H1 (cell line): ENCODE measurements at regions not wholly inside any gene's neighbourhood (a gene's known extent, or its start where the extent isn't known, plus 50 kb on each side); places are given as distances from the start of the nearest gene placed in this dataset.

Experiments used
- CTCF ChIA-PET: fragments of 300-600 bp; sonication (Branson Sonifier 250); formaldehyde crosslinking; loops from one replicate; lab custom pipeline; 2021; ENCODE audit not compliant: partially characterized antibody; lab: Charles Lee
- POLR2A ChIA-PET: fragments of 300-600 bp; sonication (Branson Sonifier 250); formaldehyde crosslinking; loops from one replicate; lab custom pipeline; 2021; ENCODE audit warnings: inconsistent platforms; ENCODE audit not compliant: partially characterized antibody; lab: Charles Lee
- DNase-seq, 2 experiments: peaks; one replicate each; pipeline versions ENCODE4 v3.0.0 to v3.0.0-alpha.2; 2010 to 2022; ENCODE audit warnings: low spot score in 2 of 2, low read depth in 1 of 2, mixed read lengths in 1 of 2
- FAIRE-seq: peaks from 2 replicates; lab custom pipeline; 2011; peaks lifted over from hg19 to GRCh38; lab: Jason Lieb, UNC
- H2AFZ ChIP-seq: 2 replicates; pipeline ENCODE4 v1.8.1; 2012; ENCODE audit warnings: low read length, inconsistent platforms
- H2AK5ac ChIP-seq: 2 replicates; pipeline ENCODE4 v1.6.1; 2013; ENCODE audit warnings: low read depth, low read length
- H2BK120ac ChIP-seq: replicated peaks from 2 replicates; pipeline ENCODE3; 2013; ENCODE audit warnings: low read depth, low read length, inconsistent platforms
- H2BK12ac ChIP-seq: 2 replicates; pipeline ENCODE4 v1.6.1; 2013; ENCODE audit warnings: low read depth, low read length
- H2BK15ac ChIP-seq: 2 replicates; pipeline ENCODE4 v1.6.1; 2013; ENCODE audit warnings: low read length
- H2BK20ac ChIP-seq: 2 replicates; pipeline ENCODE4 v1.6.1; 2013; ENCODE audit warnings: low read length
- H2BK5ac ChIP-seq: 2 replicates; pipeline ENCODE4 v1.6.1; 2013; ENCODE audit warnings: low read depth, low read length
- H3K14ac ChIP-seq: 2 replicates; pipeline ENCODE4 v1.6.1; 2013; ENCODE audit warnings: inconsistent platforms; ENCODE audit not compliant: insufficient read length
- H3K18ac ChIP-seq: 2 replicates; pipeline ENCODE4 v1.6.1; 2013; ENCODE audit warnings: low read length; ENCODE audit errors: extremely low read depth
- H3K23ac ChIP-seq: 2 replicates; pipeline ENCODE4 v1.6.1; 2013; ENCODE audit warnings: inconsistent platforms; ENCODE audit not compliant: insufficient read length
- H3K23me2 ChIP-seq: 2 replicates; pipeline ENCODE4 v1.6.1; 2013; ENCODE audit warnings: low read depth, low read length
- H3K27ac ChIP-seq: 2 replicates; pipeline ENCODE4 v1.6.1; 2011; ENCODE audit warnings: low read depth, low read length, inconsistent platforms
- H3K27me3 ChIP-seq, 4 experiments: replicated peaks in 1 of 4; 1 replicate in 1 of 4; 2 replicates in 3 of 4; pipeline versions ENCODE4 v1.6.1 to v1.8.1; 2011 to 2013; ENCODE audit warnings: low read length in 3 of 4, mild to moderate bottlenecking in 3 of 4, inconsistent platforms in 2 of 4, mixed read lengths in 2 of 4, moderate library complexity in 1 of 4; ENCODE audit not compliant: control insufficient read depth in 3 of 4, insufficient read depth in 3 of 4; ENCODE audit errors: extremely low read depth in 1 of 4
- H3K36me3 ChIP-seq, 4 experiments: 2 replicates each; pipeline versions ENCODE4 v1.6.1 to v1.8.1; 2011 to 2013; ENCODE audit warnings: mild to moderate bottlenecking in 4 of 4, low read length in 3 of 4, moderate library complexity in 2 of 4, control low read depth in 1 of 4, inconsistent platforms in 1 of 4; ENCODE audit not compliant: insufficient read depth in 4 of 4, control insufficient read depth in 2 of 4
- H3K4ac ChIP-seq: replicated peaks from 2 replicates; pipeline ENCODE3; 2013; ENCODE audit warnings: low read length, low read depth, mixed read lengths, inconsistent platforms; ENCODE audit not compliant: insufficient read length
- H3K4me1 ChIP-seq, 4 experiments: replicated peaks in 1 of 4; 1 replicate in 1 of 4; 2 replicates in 3 of 4; pipeline versions ENCODE4 v1.6.1 to v1.8.1; 2011 to 2013; ENCODE audit warnings: low read length in 3 of 4, inconsistent platforms in 2 of 4, mixed read lengths in 1 of 4; ENCODE audit not compliant: insufficient read depth in 4 of 4, control insufficient read depth in 3 of 4
- H3K4me2 ChIP-seq, 2 experiments: 2 replicates each; pipeline versions ENCODE4 v1.6.1 to v1.8.1; 2011 to 2013; ENCODE audit warnings: low read depth in 2 of 2, low read length in 2 of 2, control low read depth in 1 of 2, inconsistent platforms in 1 of 2, mild to moderate bottlenecking in 1 of 2; ENCODE audit not compliant: insufficient read depth in 1 of 2
- H3K4me3 ChIP-seq, 4 experiments: fragments of 200-600, 300-600 bp in 1 of 4; sonication (generic), shearing (Covaris generic), sonication (Bioruptor Twin) in 1 of 4; 2 replicates each; pipeline versions ENCODE4 v1.5.1 to v1.8.1; 2011 to 2016; ENCODE audit warnings: low read length in 4 of 4, low read depth in 3 of 4, control low read depth in 2 of 4, inconsistent platforms in 2 of 4, mild to moderate bottlenecking in 2 of 4, mixed read lengths in 1 of 4, moderate library complexity in 1 of 4; ENCODE audit not compliant: insufficient read depth in 2 of 4; ENCODE audit errors: extremely low read depth in 1 of 4
- H3K56ac ChIP-seq: replicated peaks from 2 replicates; pipeline ENCODE3; 2013; ENCODE audit warnings: low read depth, mild to moderate bottlenecking, mixed read lengths, low read length, inconsistent platforms; ENCODE audit not compliant: insufficient read length
- H3K79me1 ChIP-seq: 2 replicates; pipeline ENCODE4 v1.6.1; 2013; ENCODE audit warnings: low read depth, low read length, control low read depth
- H3K79me2 ChIP-seq, 2 experiments: 2 replicates each; pipeline versions ENCODE4 v1.6.1 to v1.8.1; 2012 to 2013; ENCODE audit warnings: low read length in 2 of 2, mild to moderate bottlenecking in 2 of 2, inconsistent platforms in 1 of 2; ENCODE audit not compliant: insufficient read depth in 2 of 2, control insufficient read depth in 1 of 2
- H3K9ac ChIP-seq, 4 experiments: replicated peaks in 1 of 4; 1 replicate in 1 of 4; 2 replicates in 3 of 4; pipeline versions ENCODE4 v1.6.1 to v1.8.1; 2011 to 2013; ENCODE audit warnings: low read depth in 3 of 4, low read length in 3 of 4, control low read depth in 2 of 4, mild to moderate bottlenecking in 2 of 4, moderate library complexity in 2 of 4, inconsistent platforms in 1 of 4; ENCODE audit errors: extremely low read depth in 1 of 4
- H3K9me3 ChIP-seq, 2 experiments: 2 replicates each; pipeline versions ENCODE4 v1.6.1 to v1.8.1; 2012 to 2013; ENCODE audit warnings: mild to moderate bottlenecking in 2 of 2, moderate library complexity in 2 of 2, control low read depth in 1 of 2, inconsistent platforms in 1 of 2, low read depth in 1 of 2, low read length in 1 of 2, mixed read lengths in 1 of 2; ENCODE audit not compliant: insufficient read depth in 2 of 2
- H4K20me1 ChIP-seq, 2 experiments: replicated peaks in 1 of 2; 2 replicates each; pipeline versions ENCODE3 to v1.8.1; 2011 to 2013; ENCODE audit warnings: inconsistent platforms in 2 of 2, low read length in 2 of 2, mild to moderate bottlenecking in 1 of 2; ENCODE audit not compliant: insufficient read depth in 2 of 2, control insufficient read depth in 1 of 2
- H4K5ac ChIP-seq: 2 replicates; pipeline ENCODE4 v1.6.1; 2013; ENCODE audit warnings: low read length, low read depth, mixed read lengths, inconsistent platforms; ENCODE audit not compliant: insufficient read length
- H4K8ac ChIP-seq: 2 replicates; pipeline ENCODE4 v1.8.0; 2013; ENCODE audit warnings: mild to moderate bottlenecking, moderate library complexity, low read length, inconsistent platforms; ENCODE audit not compliant: insufficient read depth; ENCODE audit errors: extremely low read depth
- H4K91ac ChIP-seq: replicated peaks from 2 replicates; pipeline ENCODE3; 2013; ENCODE audit warnings: low read length, mixed read lengths, inconsistent platforms; ENCODE audit not compliant: insufficient read length
- JUND ChIP-seq: IDR thresholded peaks from 2 replicates; pipeline ENCODE4 v1.6.1; 2011; ENCODE audit warnings: mild to moderate bottlenecking, improper control_type of control experiment, low read length
- PHF8 ChIP-seq: fragments of 200-600 bp; sonication (generic); conservative IDR thresholded peaks from 2 replicates; pipeline ENCODE4 v1.7.1; 2012; ENCODE audit warnings: low read depth, mild to moderate bottlenecking, inconsistent platforms, low read length, moderate library complexity
- RAD21 ChIP-seq, 2 experiments: IDR thresholded peaks in 1 of 2; conservative IDR thresholded peaks in 1 of 2; 2 replicates each; pipeline ENCODE4 v1.6.1; 2011; ENCODE audit warnings: low read depth in 2 of 2, low read length in 2 of 2, improper control_type of control experiment in 1 of 2, inconsistent platforms in 1 of 2, mild to moderate bottlenecking in 1 of 2, moderate library complexity in 1 of 2
- WGBS, 2 experiments: shearing (Covaris generic) in 1 of 2; methylation state at CpG; one replicate each; pipeline versions ENCODE4 v1.1.6 to v1.1.7; 2013 to 2015; ENCODE audit warnings: low lambda C conversion rate in 2 of 2, mixed read lengths in 2 of 2, inconsistent platforms in 1 of 2, low coverage in 1 of 2, missing lambda C conversion rate in 1 of 2; ENCODE audit not compliant: insufficient replicate concordance in 2 of 2, insufficient coverage in 1 of 2, insufficient read length in 1 of 2; ENCODE audit errors: extremely low coverage in 1 of 2, missing lambda C conversion rate in 1 of 2; 5-methylcytosine and 5-hydroxymethylcytosine counted together

GRCh38 chr9:13942201-13942600, 371.7 kb downstream of the NFIB start:
- Histone ChIP-seq H3K23ac (no peak overlapping the region), H2BK120ac (no peak overlapping the region), H3K27me3 (no peaks in the 10 kb centered on the region), H3K23me2 (no peaks in the 10 kb centered on the region), H3K18ac (no peak overlapping the region), H4K91ac (no peak overlapping the region), H3K14ac (no peak overlapping the region), H3K27ac (no peak overlapping the region), H3K56ac (no peak overlapping the region), H3K4me1 (peaks cover 0 to 12% (median 1%) of the 10 kb centered on the region in 4 experiments; a peak in 3 of 7 replicates), H3K36me3 (no peaks in the 10 kb centered on the region), H2AFZ (no peak overlapping the region), H2AK5ac (no peak overlapping the region), H3K79me2 (no peaks in the 10 kb centered on the region), H3K4me2 (no peak overlapping the region), H2BK15ac (no peak overlapping the region), H3K79me1 (no peaks in the 10 kb centered on the region), H2BK12ac (no peak overlapping the region), H4K5ac (no peak overlapping the region), H3K4ac (no peak overlapping the region), H4K20me1 (no peaks in the 10 kb centered on the region), H3K4me3 (no peak overlapping the region), H4K8ac (no peak overlapping the region), H3K9ac (no peak overlapping the region), H3K9me3 (no peaks in the 10 kb centered on the region), H2BK20ac (no peak overlapping the region), H2BK5ac (no peak overlapping the region)
- TF ChIP-seq PHF8 (no peak), JUND (no peak), RAD21 (IDR thresholded peaks at IDR 0.05 in 1 of 2, conservative IDR thresholded peaks at IDR 0.05 in 1 of 2; ENCODE audit: low read depth in 2 of 2, low read length in 2 of 2) (no peak)
- FAIRE-seq (no peak), DNase-seq (no peak)
- 95% methylated on average over 6 of the region's 6 CpGs; no CpG with 5 or more reads in 1 of the 2 experiments for WGBS, 2 experiments
- ChIA-PET CTCF (no interaction called here), POLR2A (no interaction called here)
